ENCODE measurements at regions not wholly inside any gene's neighbourhood (a gene's known extent, or its start where the extent isn't known, plus 50 kb on each side); places are given as distances from the start of the nearest gene placed in this dataset.
"Not testable (repeated sequence)": the region's sequence is repeated elsewhere in the genome, so short reads cannot be mapped to it uniquely, and the experiment has no call there.

GRCh38 chr20:30893346-30894314 is 363.8 kb upstream of the DEFB115 start:
- not testable (repeated sequence) for H3K27me3 ChIP-seq (ENCODE audit: low read length); H3K4me2 ChIP-seq (ENCODE audit: low read depth, low read length, poor library complexity, severe bottlenecking); H4K20me1 ChIP-seq (ENCODE audit: insufficient read depth, low read depth, low read length); H3K9ac ChIP-seq (ENCODE audit: low read length); DNase-seq; H3K36me3 ChIP-seq (ENCODE audit: insufficient read depth, low read length); H3K79me2 ChIP-seq (ENCODE audit: low read length); H3K4me1 ChIP-seq (ENCODE audit: low read length); H3K9me2 ChIP-seq (replicated peaks; ENCODE audit: insufficient read depth, low read length); H3K4me3 ChIP-seq (ENCODE audit: low read length); H3K9me3 ChIP-seq (ENCODE audit: low read length); H3K27ac ChIP-seq (ENCODE audit: low read length); H2AFZ ChIP-seq (ENCODE audit: low read length)

- not testable (repeated sequence) for H3K4me2 ChIP-seq (ENCODE audit: low read depth, low read length, poor library complexity, severe bottlenecking); H3K36me3 ChIP-seq (ENCODE audit: insufficient read depth, low read length); H3K9me3 ChIP-seq (ENCODE audit: low read length); H3K27ac ChIP-seq (ENCODE audit: low read length); H3K9ac ChIP-seq (ENCODE audit: low read length); H3K4me3 ChIP-seq (ENCODE audit: low read length); H3K79me2 ChIP-seq (ENCODE audit: low read length); H2AFZ ChIP-seq (ENCODE audit: low read length); H3K27me3 ChIP-seq (ENCODE audit: low read length); H3K9me2 ChIP-seq (replicated peaks; ENCODE audit: insufficient read depth, low read length); H3K4me1 ChIP-seq (ENCODE audit: low read length); DNase-seq; H4K20me1 ChIP-seq (ENCODE audit: insufficient read depth, low read depth, low read length)
Measured at GRCh38 chr20:30894707-30895353, 362.6 kb upstream of the DEFB115 start.

DNA sequence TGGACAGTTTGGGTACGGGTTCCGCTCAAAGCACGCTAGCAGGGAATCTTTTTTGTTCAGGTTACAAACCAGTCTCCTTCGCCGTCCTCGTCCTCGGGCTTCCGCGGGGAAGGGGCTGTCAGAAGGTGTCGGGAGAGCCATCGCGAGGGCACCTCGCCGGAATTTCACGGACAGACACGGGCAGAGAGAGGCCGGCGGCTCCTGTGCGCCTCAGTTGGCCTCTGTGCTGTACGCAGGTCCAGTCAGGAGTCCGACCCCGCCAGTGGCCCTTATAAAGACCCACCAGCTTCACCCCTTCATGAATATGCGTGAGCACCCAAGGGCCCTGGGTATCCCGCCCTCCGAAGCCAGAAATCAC is 362.1 kb upstream of the DEFB115 start:
- not testable (repeated sequence) for H4K20me1 ChIP-seq (ENCODE audit: insufficient read depth, low read depth, low read length); H3K9me3 ChIP-seq (ENCODE audit: low read length); H3K27ac ChIP-seq (ENCODE audit: low read length); H3K4me1 ChIP-seq (ENCODE audit: low read length); H3K27me3 ChIP-seq (ENCODE audit: low read length); H3K36me3 ChIP-seq (ENCODE audit: insufficient read depth, low read length); H3K4me2 ChIP-seq (ENCODE audit: low read depth, low read length, poor library complexity, severe bottlenecking); DNase-seq; H3K9me2 ChIP-seq (replicated peaks; ENCODE audit: insufficient read depth, low read length); H3K9ac ChIP-seq (ENCODE audit: low read length); H3K4me3 ChIP-seq (ENCODE audit: low read length); H2AFZ ChIP-seq (ENCODE audit: low read length); H3K79me2 ChIP-seq (ENCODE audit: low read length)

- H3K79me2 ChIP-seq (ENCODE audit: low read length); H3K9me3 ChIP-seq (ENCODE audit: low read length); H3K4me1 ChIP-seq (ENCODE audit: low read length); DNase-seq; H3K9ac ChIP-seq (ENCODE audit: low read length); H3K27me3 ChIP-seq (ENCODE audit: low read length); H3K9me2 ChIP-seq (replicated peaks; ENCODE audit: insufficient read depth, low read length); H3K4me2 ChIP-seq (ENCODE audit: low read depth, low read length, poor library complexity, severe bottlenecking); H4K20me1 ChIP-seq (ENCODE audit: insufficient read depth, low read depth, low read length); H2AFZ ChIP-seq (ENCODE audit: low read length); H3K4me3 ChIP-seq (ENCODE audit: low read length); H3K27ac ChIP-seq (ENCODE audit: low read length); H3K36me3 ChIP-seq (ENCODE audit: insufficient read depth, low read length): not testable (repeated sequence)
Measured at GRCh38 chr20:30899370-30900079, 357.9 kb upstream of the DEFB115 start.

GRCh38 chr20:30900080-30900719 is 357.3 kb upstream of the DEFB115 start:
- H3K36me3 ChIP-seq (ENCODE audit: insufficient read depth, low read length); H3K9me2 ChIP-seq (replicated peaks; ENCODE audit: insufficient read depth, low read length); H3K79me2 ChIP-seq (ENCODE audit: low read length); H4K20me1 ChIP-seq (ENCODE audit: insufficient read depth, low read depth, low read length); H3K9me3 ChIP-seq (ENCODE audit: low read length); H3K27ac ChIP-seq (ENCODE audit: low read length); H3K9ac ChIP-seq (ENCODE audit: low read length); H3K4me3 ChIP-seq (ENCODE audit: low read length); H3K4me2 ChIP-seq (ENCODE audit: low read depth, low read length, poor library complexity, severe bottlenecking); H3K27me3 ChIP-seq (ENCODE audit: low read length); DNase-seq; H2AFZ ChIP-seq (ENCODE audit: low read length); H3K4me1 ChIP-seq (ENCODE audit: low read length): not testable (repeated sequence)

- not testable (repeated sequence) for H3K9me2 ChIP-seq (replicated peaks; ENCODE audit: insufficient read depth, low read length); DNase-seq; H3K27me3 ChIP-seq (ENCODE audit: low read length); H4K20me1 ChIP-seq (ENCODE audit: insufficient read depth, low read depth, low read length); H3K4me2 ChIP-seq (ENCODE audit: low read depth, low read length, poor library complexity, severe bottlenecking); H3K4me1 ChIP-seq (ENCODE audit: low read length); H3K79me2 ChIP-seq (ENCODE audit: low read length); H2AFZ ChIP-seq (ENCODE audit: low read length); H3K36me3 ChIP-seq (ENCODE audit: insufficient read depth, low read length); H3K9me3 ChIP-seq (ENCODE audit: low read length); H3K27ac ChIP-seq (ENCODE audit: low read length); H3K4me3 ChIP-seq (ENCODE audit: low read length); H3K9ac ChIP-seq (ENCODE audit: low read length)
Measured at GRCh38 chr20:30905231-30905630, 352.2 kb upstream of the DEFB115 start.

- H3K36me3 ChIP-seq (ENCODE audit: insufficient read depth, low read length) = no peaks in the 10 kb centered on the region
- no peaks in the 10 kb centered on the region for H3K9me3 ChIP-seq (ENCODE audit: low read length)
- H2AFZ ChIP-seq (ENCODE audit: low read length) = no peak overlapping the region
- no peaks in the 10 kb centered on the region for H4K20me1 ChIP-seq (ENCODE audit: insufficient read depth, low read depth, low read length)
- no peak for DNase-seq
- no peaks in the 10 kb centered on the region for H3K27me3 ChIP-seq (ENCODE audit: low read length)
- H3K79me2 ChIP-seq (ENCODE audit: low read length) = no peaks in the 10 kb centered on the region
- no peak overlapping the region for H3K9ac ChIP-seq (ENCODE audit: low read length)
- no peaks in the 10 kb centered on the region for H3K9me2 ChIP-seq (replicated peaks; ENCODE audit: insufficient read depth, low read length)
- H3K4me2 ChIP-seq (ENCODE audit: low read depth, low read length, poor library complexity, severe bottlenecking) = no peak overlapping the region
- H3K4me3 ChIP-seq (ENCODE audit: low read length) = no peak overlapping the region
- no peaks in the 10 kb centered on the region for H3K4me1 ChIP-seq (ENCODE audit: low read length)
- no peak overlapping the region for H3K27ac ChIP-seq (ENCODE audit: low read length)
Measured at GRCh38 chr20:30910937-30911725, 346.3 kb upstream of the DEFB115 start.

All from Karpas-422 (cell line).